HG02623 (cell line): ENCODE measurements at regions not wholly inside any gene's neighbourhood (a gene's known extent, or its start where the extent isn't known, plus 50 kb on each side); places are given as distances from the start of the nearest gene placed in this dataset.

Experiments
- ATAC-seq: cut with Tn5 transposase; IDR thresholded peaks from one replicate; pipeline ENCODE4 v1.9.1; 2021; ENCODE audit warnings: moderate library complexity; ENCODE audit not compliant: unreplicated experiment

DNA sequence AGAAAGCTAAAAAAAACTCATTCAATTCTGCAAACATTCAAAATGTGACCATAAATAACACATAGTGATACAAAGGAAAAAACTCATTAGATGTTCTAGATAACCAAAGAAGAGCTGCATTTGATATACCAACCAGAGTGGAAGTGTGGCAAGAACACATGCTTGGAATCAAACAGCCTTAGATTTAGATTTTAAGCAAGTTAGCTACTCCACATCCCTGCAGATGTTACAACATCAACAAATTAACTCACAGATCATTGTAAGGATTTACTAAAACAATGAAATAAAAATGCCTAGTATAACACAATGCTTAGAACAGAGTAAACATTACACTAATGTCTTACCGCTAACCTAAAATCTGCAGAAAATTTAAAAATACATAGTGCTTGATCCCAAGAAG lies 114.0 kb upstream of the AKIP1 start:
- ATAC-seq = no peak

DNA sequence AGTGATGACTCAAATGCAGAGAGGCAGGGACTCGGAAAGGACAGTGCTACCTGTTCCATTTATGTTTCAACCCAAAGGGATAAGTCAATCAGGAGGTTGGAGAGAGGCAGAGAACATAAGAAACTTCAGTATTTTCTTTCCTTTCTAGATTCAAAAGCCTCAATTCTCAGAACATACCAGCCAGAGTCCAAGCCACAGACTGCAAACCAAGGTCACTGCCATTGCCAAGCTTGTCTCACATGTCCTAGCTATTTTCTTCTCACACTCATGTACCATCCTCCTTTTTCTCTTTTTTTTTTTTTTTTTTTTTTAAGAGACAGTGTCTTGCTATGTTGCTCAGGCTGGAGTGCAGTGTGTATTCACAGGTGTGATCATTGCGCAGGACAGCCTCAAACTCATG lies 111.7 kb upstream of the AKIP1 start:
- ATAC-seq = no peak

DNA sequence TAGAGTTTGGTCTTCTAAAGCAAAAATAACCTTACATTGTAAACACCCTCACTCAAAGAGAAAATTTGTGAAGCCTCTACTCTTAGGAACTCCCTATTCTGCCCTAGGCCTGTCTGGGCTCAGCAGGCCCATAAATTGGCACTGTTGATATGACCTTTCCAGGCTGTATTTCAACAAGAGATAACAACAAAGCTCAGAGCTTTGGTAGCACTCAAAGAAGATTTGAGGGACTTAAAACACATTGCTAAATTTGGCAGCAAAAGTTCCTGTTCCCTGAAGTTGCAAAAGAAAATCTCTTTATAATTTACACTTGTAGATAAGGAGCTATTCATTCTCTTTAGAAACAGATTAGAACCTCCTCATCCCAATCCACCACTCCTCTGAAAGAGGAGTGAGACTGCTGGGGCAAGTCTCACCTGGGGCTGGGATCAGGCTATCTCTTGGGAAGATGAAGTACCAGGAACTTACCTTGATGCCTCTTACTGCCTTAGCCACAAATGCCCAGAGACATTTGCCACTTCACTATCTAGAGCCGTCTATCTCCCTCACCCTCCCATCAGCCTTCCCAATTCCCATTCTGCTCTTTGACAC lies 110.4 kb upstream of the AKIP1 start:
- no peak for ATAC-seq

GRCh38 chr11:8801121-8801520 lies 109.9 kb upstream of the AKIP1 start:
- no peak for ATAC-seq

DNA sequence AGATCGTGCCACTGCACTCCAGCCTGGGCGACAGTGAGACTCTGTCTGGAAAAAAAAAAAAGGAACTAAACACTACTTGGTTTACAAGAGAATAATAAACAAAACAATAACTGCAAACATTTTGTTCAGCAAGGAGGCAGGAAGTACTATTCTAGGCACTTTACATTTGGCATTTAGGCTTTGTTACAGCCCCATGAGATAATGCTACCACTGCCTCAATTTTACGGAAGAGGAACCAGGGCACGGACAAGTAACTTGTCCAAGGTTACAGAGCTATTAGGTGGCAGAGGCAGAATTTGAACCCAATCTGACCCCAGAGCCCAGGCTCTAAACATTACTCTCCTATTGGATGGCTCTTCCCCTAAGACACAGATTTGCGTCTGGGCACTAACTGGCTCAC lies 108.7 kb upstream of the AKIP1 start:
- ATAC-seq = no peak

DNA sequence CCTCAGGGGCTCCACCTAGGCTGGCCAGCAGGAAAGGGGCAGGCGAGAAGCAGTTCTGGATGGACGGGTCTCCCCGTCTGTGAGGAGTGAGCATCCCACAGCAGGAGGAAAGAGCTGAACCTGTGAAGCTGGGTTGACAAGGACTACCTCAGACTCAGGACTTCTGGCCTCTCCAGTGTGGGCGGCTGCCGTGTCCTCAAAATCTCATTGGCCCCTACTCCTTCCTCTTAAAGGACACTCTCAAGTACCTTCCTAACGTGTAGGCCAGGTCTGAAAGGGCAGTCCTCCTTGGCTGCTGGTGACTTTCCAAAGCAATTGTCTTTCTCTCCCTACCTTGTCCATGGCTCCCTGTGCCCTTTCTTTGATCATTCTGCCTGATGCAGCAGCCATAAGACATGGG lies 107.0 kb upstream of the AKIP1 start:
- ATAC-seq = no peak

DNA sequence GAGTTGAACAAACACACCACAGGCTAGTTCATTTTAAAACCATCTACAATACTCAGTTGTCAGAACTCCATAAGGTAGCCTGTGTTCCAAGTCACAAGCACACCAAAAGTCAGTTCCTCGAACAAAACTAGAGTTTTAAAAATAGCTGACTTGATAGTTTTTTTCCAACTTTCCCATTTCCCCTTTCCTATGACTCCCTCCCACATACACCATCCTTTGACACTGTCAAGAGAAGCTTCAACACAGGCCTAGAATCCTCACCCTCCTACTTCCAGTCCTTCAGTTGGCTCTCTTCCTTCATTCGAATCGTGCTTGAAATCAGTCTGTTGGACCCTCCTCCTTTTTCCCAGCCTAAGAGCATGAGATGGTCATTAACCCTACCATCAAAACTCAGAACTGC lies 105.7 kb upstream of the AKIP1 start:
- no peak for ATAC-seq

- ATAC-seq = no peak
Observed at GRCh38 chr11:8806974-8807373, 104.0 kb upstream of the AKIP1 start.

- no peak for ATAC-seq
Observed at GRCh38 chr11:8807544-8808225, 103.3 kb upstream of the AKIP1 start.

DNA sequence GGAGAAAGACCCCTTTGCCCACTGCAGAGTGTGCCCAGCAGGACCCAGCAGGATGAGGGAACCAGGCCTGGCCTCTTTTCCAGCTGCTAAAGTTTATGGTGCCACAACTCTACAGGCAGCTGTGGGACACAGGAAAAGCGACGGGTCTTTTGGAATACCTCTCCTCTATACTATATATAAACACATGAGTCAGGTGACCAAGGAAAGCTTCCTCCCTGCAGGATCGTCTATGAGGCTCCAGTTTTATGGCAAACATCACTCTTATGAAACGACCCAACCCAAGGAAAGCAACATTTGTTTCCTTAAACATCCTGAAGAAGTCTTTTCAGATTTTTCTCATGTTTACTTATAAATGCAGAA lies 102.8 kb upstream of the AKIP1 start:
- ATAC-seq = no peak

- no peak for ATAC-seq
Observed at GRCh38 chr11:8809241-8809938, 101.6 kb upstream of the AKIP1 start.

DNA sequence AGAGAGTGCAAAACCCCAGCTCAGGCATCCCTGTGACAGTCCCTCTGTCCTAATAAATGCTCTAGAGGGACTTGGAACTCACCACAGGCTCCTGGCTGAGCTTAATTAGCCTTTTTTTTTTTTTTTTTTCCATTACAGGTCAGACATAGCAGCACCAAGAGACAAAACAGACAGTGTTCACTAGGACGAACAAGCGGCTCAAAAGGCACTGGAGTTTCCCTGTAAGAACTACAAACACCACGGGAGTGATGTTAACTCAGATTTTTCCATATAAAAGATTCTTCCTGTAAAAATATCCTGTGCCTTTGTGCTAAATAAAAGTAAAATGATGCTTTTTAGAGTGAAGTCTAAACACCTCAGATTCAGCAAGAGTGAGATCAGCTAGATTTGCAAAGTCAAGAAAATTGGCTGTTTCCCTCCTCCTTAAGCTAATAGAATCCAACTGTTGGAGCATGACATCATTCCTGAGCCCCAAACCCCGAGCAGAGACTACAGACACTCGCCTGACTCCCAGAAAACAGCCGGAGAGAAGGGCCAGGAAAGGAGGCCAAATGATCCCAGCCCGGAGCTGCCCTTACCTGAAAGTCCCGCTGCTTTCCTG lies 101.0 kb upstream of the AKIP1 start:
- ATAC-seq = no peak

GRCh38 chr11:8810540-8811301 lies 100.3 kb upstream of the AKIP1 start:
- ATAC-seq = no peak

DNA sequence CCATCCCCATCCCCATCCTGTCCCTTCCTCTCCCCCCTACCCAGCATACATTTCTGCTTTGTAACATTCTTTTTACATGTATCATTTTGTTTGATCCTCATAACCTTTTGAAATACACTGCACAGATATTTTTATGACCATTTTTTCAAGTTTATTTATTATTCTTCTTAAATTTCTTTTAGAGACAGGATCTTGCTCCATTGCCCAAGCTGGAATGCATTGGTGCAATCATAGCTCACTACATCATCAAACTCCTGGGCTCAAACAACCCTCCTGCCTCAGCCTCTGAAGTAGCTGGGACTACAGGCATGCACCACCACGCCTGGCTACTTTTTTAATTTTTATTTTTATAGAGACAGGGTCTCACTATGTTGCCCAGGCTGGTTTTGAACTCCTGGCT lies 99.4 kb upstream of the AKIP1 start:
- ATAC-seq = no peak

- ATAC-seq = no peak
Observed at GRCh38 chr11:8812438-8812837, 98.6 kb upstream of the AKIP1 start.

DNA sequence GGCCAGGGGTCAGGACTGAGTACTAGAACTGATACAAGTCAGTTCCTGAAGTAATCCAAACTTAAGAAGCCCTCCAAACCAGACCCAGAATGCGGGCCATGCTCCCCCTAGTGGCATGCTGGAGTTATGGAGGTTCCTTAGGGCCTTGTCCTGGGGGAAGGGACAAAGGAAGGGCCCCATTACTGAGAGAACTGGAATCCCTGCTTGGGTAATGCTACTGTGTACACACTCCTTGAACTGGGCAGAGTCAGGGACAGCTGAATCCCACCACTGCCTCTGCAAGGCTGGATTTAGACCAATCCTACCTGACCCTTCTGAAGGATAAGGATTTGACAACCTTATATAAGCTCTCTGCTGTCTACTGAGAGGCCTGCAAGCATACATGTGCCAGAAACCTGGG lies 97.3 kb upstream of the AKIP1 start:
- ATAC-seq = peak; percentile 70

DNA sequence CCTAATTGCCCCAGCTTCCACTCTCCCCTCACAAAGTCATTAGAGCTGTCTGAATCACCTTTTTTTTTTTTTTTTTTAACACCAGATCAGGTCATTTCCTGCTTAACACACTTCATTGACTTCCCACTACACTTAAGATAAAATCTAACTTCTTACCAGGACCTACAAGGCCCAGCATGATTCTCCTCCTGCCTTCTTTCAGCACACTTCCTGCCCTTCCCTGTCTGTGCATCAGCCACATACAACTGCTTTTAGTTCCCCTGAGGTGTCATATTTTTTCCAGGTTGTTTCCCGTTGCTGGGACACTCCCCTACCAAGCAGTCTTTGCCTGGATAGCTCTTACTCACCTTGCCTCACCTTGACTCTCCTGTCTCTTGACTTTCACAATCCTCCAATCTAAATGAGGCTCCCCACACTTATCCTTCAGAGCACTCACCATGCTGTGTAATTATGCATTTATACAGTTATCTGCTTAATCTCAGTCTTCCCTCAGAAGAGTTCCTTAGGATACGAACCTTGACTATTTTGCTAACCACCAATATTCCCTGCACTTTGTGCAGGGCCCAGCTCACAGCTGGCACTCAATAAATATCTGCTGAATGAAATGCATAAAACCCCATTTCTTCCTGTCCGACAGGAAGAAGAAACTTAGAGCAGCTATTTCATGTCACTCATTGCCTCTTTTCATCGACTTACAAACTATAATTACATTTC lies 96.6 kb upstream of the AKIP1 start:
- ATAC-seq = no peak

- no peak for ATAC-seq
Observed at GRCh38 chr11:8814923-8815240, 96.1 kb upstream of the AKIP1 start.

DNA sequence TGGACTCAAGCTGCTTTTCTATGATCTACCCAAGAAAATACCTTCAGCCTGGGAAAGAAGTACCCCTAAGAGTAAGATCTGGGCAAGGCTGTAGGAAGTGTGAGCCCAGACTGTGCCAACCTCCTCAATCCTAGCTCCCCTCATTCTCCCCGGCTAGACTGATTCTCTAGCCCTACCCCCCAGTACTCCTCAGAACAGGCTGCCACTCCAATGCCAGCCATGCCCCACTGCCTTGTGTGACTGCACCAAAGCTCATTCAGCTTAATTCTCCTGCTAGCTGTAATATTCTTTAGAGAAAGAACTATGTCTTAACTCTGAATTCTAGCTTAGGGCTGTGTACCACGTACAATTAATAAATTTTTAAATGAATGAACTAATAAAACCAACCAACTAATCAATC lies 92.6 kb upstream of the AKIP1 start:
- no peak for ATAC-seq

- no peak for ATAC-seq
Observed at GRCh38 chr11:8820401-8820800, 90.6 kb upstream of the AKIP1 start.

DNA sequence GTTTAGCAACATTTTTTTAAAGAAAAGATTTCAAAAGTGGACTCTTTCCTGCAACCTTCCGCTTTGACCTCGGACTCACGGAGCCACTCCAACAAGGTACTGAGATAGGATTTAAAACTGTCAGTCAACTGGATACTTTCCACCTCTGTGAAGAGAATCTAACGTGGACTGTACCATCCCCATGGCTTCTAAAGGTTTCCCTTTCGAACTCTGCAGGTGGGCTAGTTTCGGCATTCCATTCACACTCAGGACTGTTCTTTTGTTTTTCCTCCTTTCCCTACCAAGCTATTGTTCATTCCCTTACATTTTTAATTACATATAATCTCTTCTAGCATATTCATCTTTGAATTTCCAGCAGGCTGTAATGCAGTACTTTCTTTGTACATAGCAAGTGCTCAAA lies 88.5 kb upstream of the AKIP1 start:
- ATAC-seq = no peak
